Neuronal stem cell (in vitro differentiated cells): ENCODE measurements at regions not wholly inside any gene's neighbourhood (a gene's known extent, or its start where the extent isn't known, plus 50 kb on each side); places are given as distances from the start of the nearest gene placed in this dataset.
"Not testable (repeated sequence)": the region's sequence is repeated elsewhere in the genome, so short reads cannot be mapped to it uniquely, and the experiment has no call there.

Source experiments
- DNase-seq: peaks from one replicate; pipeline ENCODE4 v3.0.0-alpha.2; 2013; ENCODE audit warnings: low spot score
- H2AFZ ChIP-seq: one replicate; pipeline ENCODE4 v1.6.1; 2013; ENCODE audit warnings: mild to moderate bottlenecking, low read length, inconsistent platforms
- H2AK5ac ChIP-seq: 2 replicates; pipeline ENCODE4 v1.6.1; 2013; ENCODE audit warnings: low read depth, mild to moderate bottlenecking, inconsistent platforms, low read length, moderate library complexity, mixed read lengths
- H2BK120ac ChIP-seq: 2 replicates; pipeline ENCODE4 v1.6.1; 2013; ENCODE audit warnings: low read depth, mild to moderate bottlenecking, inconsistent platforms, low read length, moderate library complexity, mixed read lengths
- H2BK12ac ChIP-seq: one replicate; pipeline ENCODE4 v1.6.1; 2013; ENCODE audit warnings: low read length, inconsistent platforms
- H2BK15ac ChIP-seq: 2 replicates; pipeline ENCODE4 v1.6.1; 2013; ENCODE audit warnings: mild to moderate bottlenecking, low read length, inconsistent platforms, mixed read lengths
- H2BK5ac ChIP-seq: one replicate; pipeline ENCODE4 v1.6.1; 2013; ENCODE audit warnings: inconsistent platforms, mild to moderate bottlenecking, low read length, moderate library complexity
- H3K14ac ChIP-seq: one replicate; pipeline ENCODE4 v1.6.1; 2013; ENCODE audit warnings: low read length, inconsistent platforms
- H3K18ac ChIP-seq: 2 replicates; pipeline ENCODE4 v1.6.1; 2013; ENCODE audit warnings: low read length, inconsistent platforms
- H3K23ac ChIP-seq: 2 replicates; pipeline ENCODE4 v1.6.1; 2013; ENCODE audit warnings: low read depth, mild to moderate bottlenecking, mixed read lengths, low read length, inconsistent platforms; ENCODE audit not compliant: poor library complexity
- H3K27ac ChIP-seq: replicated peaks from 3 replicates; pipeline ENCODE4 v1.5.1; 2013; ENCODE audit warnings: low read length, inconsistent platforms
- H3K27me3 ChIP-seq, 3 experiments: 2 replicates each; pipeline ENCODE4 v1.6.1; 2013; ENCODE audit warnings: low read length in 3 of 3, mild to moderate bottlenecking in 2 of 3, inconsistent platforms in 1 of 3, low read depth in 1 of 3, mixed read lengths in 1 of 3, moderate library complexity in 1 of 3; ENCODE audit not compliant: control insufficient read depth in 3 of 3, insufficient read depth in 3 of 3
- H3K36me3 ChIP-seq, 2 donors: replicated peaks in 1 of 2; 2 replicates each; pipeline ENCODE4 v1.6.1; 2013; ENCODE audit warnings: low read length in 2 of 2; ENCODE audit not compliant: control insufficient read depth in 2 of 2, insufficient read depth in 2 of 2
- H3K4ac ChIP-seq: 2 replicates; pipeline ENCODE4 v1.6.1; 2013; ENCODE audit warnings: inconsistent platforms, mild to moderate bottlenecking, low read length, moderate library complexity
- H3K4me1 ChIP-seq, 2 donors: 1 replicate in 1 of 2; 2 replicates in 1 of 2; pipeline ENCODE4 v1.6.1; 2013; ENCODE audit warnings: low read length in 2 of 2, low read depth in 1 of 2; ENCODE audit not compliant: control insufficient read depth in 2 of 2, insufficient read depth in 1 of 2
- H3K4me2 ChIP-seq: one replicate; pipeline ENCODE4 v1.6.1; 2013; ENCODE audit warnings: mild to moderate bottlenecking, low read length, inconsistent platforms; ENCODE audit not compliant: insufficient read depth, poor library complexity, severe bottlenecking
- H3K4me3 ChIP-seq, 2 donors: 2 replicates each; pipeline ENCODE4 v1.5.1; 2013; ENCODE audit warnings: low read length in 2 of 2, mild to moderate bottlenecking in 2 of 2, inconsistent platforms in 1 of 2, moderate library complexity in 1 of 2
- H3K79me1 ChIP-seq: one replicate; pipeline ENCODE4 v1.6.1; 2013; ENCODE audit warnings: low read depth, mild to moderate bottlenecking, inconsistent platforms, low read length, moderate library complexity
- H3K9ac ChIP-seq: one replicate; pipeline ENCODE4 v1.6.1; 2013; ENCODE audit warnings: mild to moderate bottlenecking, low read depth, low read length, inconsistent platforms; ENCODE audit not compliant: poor library complexity
- H3K9me3 ChIP-seq, 2 donors: replicated peaks in 1 of 2; 2 replicates each; pipeline versions ENCODE3 to v1.6.1; 2013; ENCODE audit warnings: low read length in 2 of 2, mild to moderate bottlenecking in 2 of 2, inconsistent platforms in 1 of 2, low read depth in 1 of 2, mixed read lengths in 1 of 2, moderate library complexity in 1 of 2; ENCODE audit not compliant: control insufficient read depth in 2 of 2, insufficient read depth in 1 of 2
- H4K8ac ChIP-seq: one replicate; pipeline ENCODE4 v1.6.1; 2013; ENCODE audit warnings: low read depth, mild to moderate bottlenecking, inconsistent platforms, low read length, moderate library complexity
- H4K91ac ChIP-seq: one replicate; pipeline ENCODE4 v1.6.1; 2013; ENCODE audit warnings: low read length, low read depth, mild to moderate bottlenecking, inconsistent platforms; ENCODE audit not compliant: poor library complexity
- WGBS, 2 donors: extraction: QIAGEN DNeasy Blood & Tissue Kit; methylation state at CpG; one replicate each; pipeline ENCODE4 v1.1.7; 2013; ENCODE audit warnings: missing lambda C conversion rate in 2 of 2, mixed read lengths in 1 of 2; ENCODE audit not compliant: insufficient read length in 2 of 2, insufficient replicate concordance in 1 of 2; ENCODE audit errors: extremely low coverage in 2 of 2; 5-methylcytosine and 5-hydroxymethylcytosine counted together

DNA sequence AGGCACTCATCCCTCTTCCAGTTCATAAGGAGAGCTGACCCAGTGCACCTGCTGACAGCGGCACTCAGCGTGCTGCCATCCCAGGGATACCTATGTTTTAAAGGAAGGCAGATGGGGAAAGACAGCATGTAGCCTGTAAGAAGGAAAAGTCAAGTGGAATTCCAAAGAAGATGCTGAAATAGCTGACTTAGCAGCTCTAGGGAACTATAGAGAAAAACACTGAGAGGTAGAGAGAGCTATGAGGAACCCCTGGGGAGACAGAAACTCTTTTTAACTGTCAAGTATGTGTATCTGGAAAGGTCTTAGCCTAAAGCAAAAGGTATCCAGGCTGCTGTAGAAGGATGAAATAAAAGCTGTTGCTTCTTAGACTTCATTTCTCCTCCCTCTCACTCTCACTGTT lies 113.4 kb upstream of the BCL6 start:
- Histone ChIP-seq H2BK5ac (no peak overlapping the region), H3K79me1 (no peaks in the 10 kb centered on the region), H4K91ac (no peak overlapping the region), H3K27ac (no peak overlapping the region), H2BK120ac (no peak overlapping the region), H2AK5ac (no peak overlapping the region), H3K4ac (no peak overlapping the region), H3K4me2 (no peak overlapping the region), H3K27me3 (no peaks in the 10 kb centered on the region), H3K14ac (no peak overlapping the region), H2BK12ac (no peak overlapping the region), H3K9ac (no peak overlapping the region), H4K8ac (no peak overlapping the region), H3K36me3 (no peaks in the 10 kb centered on the region), H3K4me1 (no peaks in the 10 kb centered on the region), H3K4me3 (no peak overlapping the region), H2AFZ (no peak overlapping the region), H3K9me3 (no peaks in the 10 kb centered on the region), H3K23ac (no peak overlapping the region), H2BK15ac (no peak overlapping the region), H3K18ac (no peak overlapping the region)
- DNase-seq = no peak
- no CpG with 5 or more reads among the region's 2 CpGs for WGBS, 2 donors

DNA sequence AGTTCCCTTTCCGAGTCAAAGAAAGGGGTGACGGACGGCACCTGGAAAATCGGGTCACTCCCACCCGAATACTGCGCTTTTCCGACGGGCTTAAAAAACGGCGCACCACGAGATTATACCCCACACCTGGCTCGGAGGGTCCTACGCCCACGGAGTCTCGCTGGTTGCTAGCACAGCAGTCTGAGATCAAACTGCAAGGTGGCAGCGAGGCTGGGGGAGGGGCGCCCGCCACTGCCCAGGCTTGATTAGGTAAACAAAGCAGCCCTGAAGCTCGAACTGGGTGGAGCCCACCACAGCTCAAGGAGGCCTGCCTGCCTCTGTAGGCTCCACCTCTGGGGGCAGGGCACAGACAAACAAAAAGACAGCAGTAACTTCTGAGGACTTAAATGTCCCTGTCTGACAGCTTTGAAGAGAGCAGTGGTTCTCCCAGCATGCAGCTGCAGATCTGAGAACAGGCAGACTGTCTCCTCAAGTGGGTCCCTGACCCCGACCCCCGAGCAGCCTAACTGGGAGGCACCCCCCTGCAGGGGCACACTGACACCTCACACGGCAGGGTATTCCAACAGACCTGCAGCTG lies 117.5 kb upstream of the BCL6 start:
- H4K91ac ChIP-seq, H3K14ac ChIP-seq, H2AFZ ChIP-seq, H3K36me3 ChIP-seq, H2BK12ac ChIP-seq, H2AK5ac ChIP-seq, H3K27me3 ChIP-seq, H3K4me3 ChIP-seq, H4K8ac ChIP-seq, H3K4me1 ChIP-seq, H3K23ac ChIP-seq, DNase-seq, H3K79me1 ChIP-seq, H2BK5ac ChIP-seq, H3K9ac ChIP-seq, H3K9me3 ChIP-seq, H2BK120ac ChIP-seq, H3K27ac ChIP-seq, H3K4me2 ChIP-seq, H2BK15ac ChIP-seq, H3K18ac ChIP-seq, H3K4ac ChIP-seq: not testable (repeated sequence)
- no CpG with 5 or more reads among the region's 22 CpGs for WGBS, 2 donors

DNA sequence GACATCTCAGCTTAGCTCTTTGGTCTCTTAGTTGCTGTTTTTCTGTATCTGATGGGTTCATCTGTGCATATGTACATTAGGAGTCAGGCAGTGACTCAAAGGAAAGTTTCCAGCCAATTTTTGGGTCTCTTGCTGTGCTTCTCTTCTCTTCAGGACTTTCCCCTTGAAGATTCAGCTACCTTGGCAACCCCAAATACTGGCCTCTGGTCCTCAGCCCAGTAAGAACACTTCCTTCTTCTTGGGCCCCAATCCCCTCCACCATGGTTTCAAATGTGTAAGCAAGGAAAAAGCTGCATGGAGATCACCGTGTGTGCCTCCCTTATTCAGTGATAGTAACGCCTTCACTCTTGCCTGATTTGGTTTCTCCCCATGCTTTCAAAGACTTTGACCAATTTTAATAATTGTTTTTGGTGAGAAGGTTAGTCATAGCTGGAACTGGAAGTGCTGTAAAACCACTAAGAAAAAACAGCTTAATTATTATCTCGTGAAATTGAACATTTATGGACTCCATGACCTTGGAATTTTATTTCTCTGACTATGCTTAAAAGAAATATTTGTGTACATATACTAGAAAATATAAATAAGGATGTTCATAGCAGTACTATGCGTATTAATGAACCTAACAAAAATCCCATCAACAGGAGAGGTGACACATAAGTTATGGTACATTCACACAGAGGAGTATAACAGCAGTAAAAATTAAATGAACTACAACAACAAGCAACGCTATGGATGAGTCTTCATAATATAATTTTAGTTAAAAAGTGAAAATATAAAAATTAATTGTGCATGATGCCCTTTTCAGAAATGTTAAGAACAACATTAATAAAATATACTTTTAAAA lies 125.3 kb upstream of the BCL6 start:
- Histone ChIP-seq H3K23ac (no peak overlapping the region), H4K91ac (no peak overlapping the region), H3K9me3 (no peaks in the 10 kb centered on the region), H2AK5ac (no peak overlapping the region), H2BK5ac (no peak overlapping the region), H3K79me1 (no peaks in the 10 kb centered on the region), H4K8ac (no peak overlapping the region), H3K27ac (no peak overlapping the region), H3K18ac (no peak overlapping the region), H3K4me2 (no peak overlapping the region), H3K4me1 (no peaks in the 10 kb centered on the region), H3K9ac (no peak overlapping the region), H3K27me3 (no peaks in the 10 kb centered on the region), H2BK15ac (no peak overlapping the region), H2BK12ac (no peak overlapping the region), H3K14ac (no peak overlapping the region), H3K36me3 (no peaks in the 10 kb centered on the region), H3K4me3 (no peak overlapping the region), H3K4ac (no peak overlapping the region), H2BK120ac (no peak overlapping the region), H2AFZ (no peak overlapping the region)
- WGBS, 2 donors = no CpG with 5 or more reads among the region's 5 CpGs
- no peak for DNase-seq

DNA sequence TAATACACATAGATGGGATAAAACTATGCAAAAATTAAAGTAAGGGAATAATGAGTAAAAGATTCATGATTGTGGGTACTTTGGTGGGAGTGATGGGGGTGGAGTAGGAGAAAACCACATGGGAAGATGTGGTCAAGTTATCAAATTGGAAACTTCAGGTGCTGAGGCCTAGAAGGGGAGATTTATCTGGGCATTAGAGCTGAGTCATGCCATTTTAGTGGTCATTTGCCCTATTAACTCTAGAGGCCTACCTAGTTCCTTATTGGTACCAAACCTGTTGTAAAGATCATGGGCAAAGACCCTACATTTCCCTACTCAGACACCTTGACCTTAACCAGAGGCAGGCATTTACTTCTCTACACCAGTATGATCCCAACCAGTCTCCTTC lies 125.9 kb upstream of the BCL6 start:
- no peaks in the 10 kb centered on the region for H3K4me1 ChIP-seq
- no peak overlapping the region for H3K4me2 ChIP-seq
- no peak overlapping the region for H2BK5ac ChIP-seq
- no peak overlapping the region for H3K9ac ChIP-seq
- H4K8ac ChIP-seq = no peak overlapping the region
- no peak overlapping the region for H2AFZ ChIP-seq
- no peaks in the 10 kb centered on the region for H3K79me1 ChIP-seq
- H3K36me3 ChIP-seq = no peaks in the 10 kb centered on the region
- H2BK120ac ChIP-seq = no peak overlapping the region
- no peak overlapping the region for H4K91ac ChIP-seq
- H3K9me3 ChIP-seq = no peaks in the 10 kb centered on the region
- no peak overlapping the region for H3K18ac ChIP-seq
- no peak overlapping the region for H2BK15ac ChIP-seq
- H3K27me3 ChIP-seq = no peaks in the 10 kb centered on the region
- no peak overlapping the region for H3K14ac ChIP-seq
- DNase-seq = no peak
- no peak overlapping the region for H3K4me3 ChIP-seq
- H3K4ac ChIP-seq = no peak overlapping the region
- no peak overlapping the region for H3K27ac ChIP-seq
- no peak overlapping the region for H2BK12ac ChIP-seq
- H2AK5ac ChIP-seq = no peak overlapping the region
- no peak overlapping the region for H3K23ac ChIP-seq
